ENCODE measurements at regions not wholly inside any gene's neighbourhood (a gene's known extent, or its start where the extent isn't known, plus 50 kb on each side); places are given as distances from the start of the nearest gene placed in this dataset.

GRCh38 chr3:145006271-145006670 lies 1034.6 kb downstream of the DIPK2A start:
- TF ChIP-seq, protein P1, sequence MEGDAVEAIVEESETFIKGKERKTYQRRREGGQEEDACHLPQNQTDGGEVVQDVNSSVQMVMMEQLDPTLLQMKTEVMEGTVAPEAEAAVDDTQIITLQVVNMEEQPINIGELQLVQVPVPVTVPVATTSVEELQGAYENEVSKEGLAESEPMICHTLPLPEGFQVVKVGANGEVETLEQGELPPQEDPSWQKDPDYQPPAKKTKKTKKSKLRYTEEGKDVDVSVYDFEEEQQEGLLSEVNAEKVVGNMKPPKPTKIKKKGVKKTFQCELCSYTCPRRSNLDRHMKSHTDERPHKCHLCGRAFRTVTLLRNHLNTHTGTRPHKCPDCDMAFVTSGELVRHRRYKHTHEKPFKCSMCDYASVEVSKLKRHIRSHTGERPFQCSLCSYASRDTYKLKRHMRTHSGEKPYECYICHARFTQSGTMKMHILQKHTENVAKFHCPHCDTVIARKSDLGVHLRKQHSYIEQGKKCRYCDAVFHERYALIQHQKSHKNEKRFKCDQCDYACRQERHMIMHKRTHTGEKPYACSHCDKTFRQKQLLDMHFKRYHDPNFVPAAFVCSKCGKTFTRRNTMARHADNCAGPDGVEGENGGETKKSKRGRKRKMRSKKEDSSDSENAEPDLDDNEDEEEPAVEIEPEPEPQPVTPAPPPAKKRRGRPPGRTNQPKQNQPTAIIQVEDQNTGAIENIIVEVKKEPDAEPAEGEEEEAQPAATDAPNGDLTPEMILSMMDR (IDR thresholded peaks at IDR 0.05; ENCODE audit: low read depth, low read length, missing input control), result no peak
- TF ChIP-seq ATF3 (IDR thresholded peaks at IDR 0.05) (no peak), YY1 (IDR thresholded peaks at IDR 0.05) (no peak), RAD21 (IDR thresholded peaks at IDR 0.05) (no peak), FOXA1 (IDR thresholded peaks at IDR 0.05) (no peak)
